ENCODE measurements at regions not wholly inside any gene's neighbourhood (a gene's known extent, or its start where the extent isn't known, plus 50 kb on each side); places are given as distances from the start of the nearest gene placed in this dataset.

- Histone ChIP-seq H3K27me3 (ENCODE audit: insufficient read depth, low read length) (no peaks in the 10 kb centered on the region), H3K27ac (ENCODE audit: low read depth, low read length) (no peak overlapping the region), H3K4me3 (ENCODE audit: low read depth, low read length) (no peak overlapping the region), H2AFZ (ENCODE audit: low read length, unreplicated experiment) (no peak overlapping the region), H3K4me1 (ENCODE audit: control insufficient read depth, insufficient read depth, low read length, unreplicated experiment) (no peaks in the 10 kb centered on the region), H3K36me3 (ENCODE audit: insufficient read depth, low read length) (no peaks in the 10 kb centered on the region), H3K79me2 (ENCODE audit: control insufficient read depth, insufficient read depth, low read length, unreplicated experiment) (no peaks in the 10 kb centered on the region)
These were observed 115.1 kb upstream of the CTNND2 start for GRCh38 chr5:12019306-12019705.

- no peaks in the 10 kb centered on the region for H3K4me1 ChIP-seq (ENCODE audit: control insufficient read depth, insufficient read depth, low read length, unreplicated experiment)
- H3K79me2 ChIP-seq (ENCODE audit: control insufficient read depth, insufficient read depth, low read length, unreplicated experiment) = no peaks in the 10 kb centered on the region
- no peaks in the 10 kb centered on the region for H3K27me3 ChIP-seq (ENCODE audit: insufficient read depth, low read length)
- H3K27ac ChIP-seq (ENCODE audit: low read depth, low read length) = no peak overlapping the region
- H3K4me3 ChIP-seq (ENCODE audit: low read depth, low read length) = no peak overlapping the region
- no peaks in the 10 kb centered on the region for H3K36me3 ChIP-seq (ENCODE audit: insufficient read depth, low read length)
- no peak overlapping the region for H2AFZ ChIP-seq (ENCODE audit: low read length, unreplicated experiment)
These were observed 112.8 kb upstream of the CTNND2 start for GRCh38 chr5:12017007-12017406.

- Histone ChIP-seq H3K36me3 (ENCODE audit: insufficient read depth, low read length) (no peaks in the 10 kb centered on the region), H3K4me1 (ENCODE audit: control insufficient read depth, insufficient read depth, low read length, unreplicated experiment) (no peaks in the 10 kb centered on the region), H3K27ac (ENCODE audit: low read depth, low read length) (no peak overlapping the region), H3K4me3 (ENCODE audit: low read depth, low read length) (no peak overlapping the region), H3K27me3 (ENCODE audit: insufficient read depth, low read length) (no peaks in the 10 kb centered on the region), H3K79me2 (ENCODE audit: control insufficient read depth, insufficient read depth, low read length, unreplicated experiment) (no peaks in the 10 kb centered on the region), H2AFZ (ENCODE audit: low read length, unreplicated experiment) (no peak overlapping the region)
These were observed 112.0 kb upstream of the CTNND2 start for GRCh38 chr5:12016159-12016746.

GRCh38 chr5:12013351-12013750, 109.1 kb upstream of the CTNND2 start:
- no peak overlapping the region for H3K27ac ChIP-seq (ENCODE audit: low read depth, low read length)
- H3K36me3 ChIP-seq (ENCODE audit: insufficient read depth, low read length) = no peaks in the 10 kb centered on the region
- no peak overlapping the region for H3K4me3 ChIP-seq (ENCODE audit: low read depth, low read length)
- H3K4me1 ChIP-seq (ENCODE audit: control insufficient read depth, insufficient read depth, low read length, unreplicated experiment) = no peaks in the 10 kb centered on the region
- no peak overlapping the region for H2AFZ ChIP-seq (ENCODE audit: low read length, unreplicated experiment)
- H3K79me2 ChIP-seq (ENCODE audit: control insufficient read depth, insufficient read depth, low read length, unreplicated experiment) = no peaks in the 10 kb centered on the region
- no peaks in the 10 kb centered on the region for H3K27me3 ChIP-seq (ENCODE audit: insufficient read depth, low read length)

GRCh38 chr5:12003680-12004079, 99.4 kb upstream of the CTNND2 start:
- no peak overlapping the region for H2AFZ ChIP-seq (ENCODE audit: low read length, unreplicated experiment)
- no peaks in the 10 kb centered on the region for H3K79me2 ChIP-seq (ENCODE audit: control insufficient read depth, insufficient read depth, low read length, unreplicated experiment)
- no peaks in the 10 kb centered on the region for H3K27me3 ChIP-seq (ENCODE audit: insufficient read depth, low read length)
- H3K27ac ChIP-seq (ENCODE audit: low read depth, low read length) = no peak overlapping the region
- no peaks in the 10 kb centered on the region for H3K4me1 ChIP-seq (ENCODE audit: control insufficient read depth, insufficient read depth, low read length, unreplicated experiment)
- H3K4me3 ChIP-seq (ENCODE audit: low read depth, low read length) = no peak overlapping the region
- H3K36me3 ChIP-seq (ENCODE audit: insufficient read depth, low read length) = no peaks in the 10 kb centered on the region

- Histone ChIP-seq H3K79me2 (ENCODE audit: control insufficient read depth, insufficient read depth, low read length, unreplicated experiment) (no peaks in the 10 kb centered on the region), H3K4me1 (ENCODE audit: control insufficient read depth, insufficient read depth, low read length, unreplicated experiment) (no peaks in the 10 kb centered on the region), H3K27ac (ENCODE audit: low read depth, low read length) (no peak overlapping the region), H3K4me3 (ENCODE audit: low read depth, low read length) (no peak overlapping the region), H3K27me3 (ENCODE audit: insufficient read depth, low read length) (no peaks in the 10 kb centered on the region), H2AFZ (ENCODE audit: low read length, unreplicated experiment) (no peak overlapping the region), H3K36me3 (ENCODE audit: insufficient read depth, low read length) (no peaks in the 10 kb centered on the region)
These were observed 94.2 kb upstream of the CTNND2 start for GRCh38 chr5:11998397-11998796.

- Histone ChIP-seq H3K79me2 (ENCODE audit: control insufficient read depth, insufficient read depth, low read length, unreplicated experiment) (no peaks in the 10 kb centered on the region), H3K27ac (ENCODE audit: low read depth, low read length) (no peak overlapping the region), H3K4me3 (ENCODE audit: low read depth, low read length) (no peak overlapping the region), H2AFZ (ENCODE audit: low read length, unreplicated experiment) (no peak overlapping the region), H3K4me1 (ENCODE audit: control insufficient read depth, insufficient read depth, low read length, unreplicated experiment) (no peaks in the 10 kb centered on the region), H3K27me3 (ENCODE audit: insufficient read depth, low read length) (no peaks in the 10 kb centered on the region), H3K36me3 (ENCODE audit: insufficient read depth, low read length) (no peaks in the 10 kb centered on the region)
These were observed 93.7 kb upstream of the CTNND2 start for GRCh38 chr5:11997942-11998341.

GRCh38 chr5:11992518-11992917, 88.3 kb upstream of the CTNND2 start:
- H2AFZ ChIP-seq (ENCODE audit: low read length, unreplicated experiment) = no peak overlapping the region
- H3K36me3 ChIP-seq (ENCODE audit: insufficient read depth, low read length) = no peaks in the 10 kb centered on the region
- H3K27me3 ChIP-seq (ENCODE audit: insufficient read depth, low read length) = no peaks in the 10 kb centered on the region
- H3K27ac ChIP-seq (ENCODE audit: low read depth, low read length) = no peak overlapping the region
- no peak overlapping the region for H3K4me3 ChIP-seq (ENCODE audit: low read depth, low read length)
- no peaks in the 10 kb centered on the region for H3K79me2 ChIP-seq (ENCODE audit: control insufficient read depth, insufficient read depth, low read length, unreplicated experiment)
- H3K4me1 ChIP-seq (ENCODE audit: control insufficient read depth, insufficient read depth, low read length, unreplicated experiment) = no peaks in the 10 kb centered on the region

- Histone ChIP-seq H3K4me1 (ENCODE audit: control insufficient read depth, insufficient read depth, low read length, unreplicated experiment) (no peaks in the 10 kb centered on the region), H3K4me3 (ENCODE audit: low read depth, low read length) (no peak overlapping the region), H3K27me3 (ENCODE audit: insufficient read depth, low read length) (no peaks in the 10 kb centered on the region), H3K36me3 (ENCODE audit: insufficient read depth, low read length) (no peaks in the 10 kb centered on the region), H2AFZ (ENCODE audit: low read length, unreplicated experiment) (no peak overlapping the region), H3K79me2 (ENCODE audit: control insufficient read depth, insufficient read depth, low read length, unreplicated experiment) (no peaks in the 10 kb centered on the region), H3K27ac (ENCODE audit: low read depth, low read length) (no peak overlapping the region)
These were observed 81.7 kb upstream of the CTNND2 start for GRCh38 chr5:11985993-11986392.

GRCh38 chr5:11984196-11984595, 80.0 kb upstream of the CTNND2 start:
- no peaks in the 10 kb centered on the region for H3K4me1 ChIP-seq (ENCODE audit: control insufficient read depth, insufficient read depth, low read length, unreplicated experiment)
- H2AFZ ChIP-seq (ENCODE audit: low read length, unreplicated experiment) = no peak overlapping the region
- H3K4me3 ChIP-seq (ENCODE audit: low read depth, low read length) = no peak overlapping the region
- no peaks in the 10 kb centered on the region for H3K36me3 ChIP-seq (ENCODE audit: insufficient read depth, low read length)
- H3K79me2 ChIP-seq (ENCODE audit: control insufficient read depth, insufficient read depth, low read length, unreplicated experiment) = no peaks in the 10 kb centered on the region
- no peak overlapping the region for H3K27ac ChIP-seq (ENCODE audit: low read depth, low read length)
- H3K27me3 ChIP-seq (ENCODE audit: insufficient read depth, low read length) = no peaks in the 10 kb centered on the region

GRCh38 chr5:11981986-11982385, 77.7 kb upstream of the CTNND2 start:
- H3K4me3 ChIP-seq (ENCODE audit: low read depth, low read length) = no peak overlapping the region
- H2AFZ ChIP-seq (ENCODE audit: low read length, unreplicated experiment) = no peak overlapping the region
- H3K36me3 ChIP-seq (ENCODE audit: insufficient read depth, low read length) = no peaks in the 10 kb centered on the region
- H3K27ac ChIP-seq (ENCODE audit: low read depth, low read length) = no peak overlapping the region
- H3K4me1 ChIP-seq (ENCODE audit: control insufficient read depth, insufficient read depth, low read length, unreplicated experiment) = no peaks in the 10 kb centered on the region
- no peaks in the 10 kb centered on the region for H3K27me3 ChIP-seq (ENCODE audit: insufficient read depth, low read length)
- H3K79me2 ChIP-seq (ENCODE audit: control insufficient read depth, insufficient read depth, low read length, unreplicated experiment) = no peaks in the 10 kb centered on the region

Data from ACC112 (cell line).